ENCODE measurements at regions not wholly inside any gene's neighbourhood (a gene's known extent, or its start where the extent isn't known, plus 50 kb on each side); places are given as distances from the start of the nearest gene placed in this dataset.

DNA sequence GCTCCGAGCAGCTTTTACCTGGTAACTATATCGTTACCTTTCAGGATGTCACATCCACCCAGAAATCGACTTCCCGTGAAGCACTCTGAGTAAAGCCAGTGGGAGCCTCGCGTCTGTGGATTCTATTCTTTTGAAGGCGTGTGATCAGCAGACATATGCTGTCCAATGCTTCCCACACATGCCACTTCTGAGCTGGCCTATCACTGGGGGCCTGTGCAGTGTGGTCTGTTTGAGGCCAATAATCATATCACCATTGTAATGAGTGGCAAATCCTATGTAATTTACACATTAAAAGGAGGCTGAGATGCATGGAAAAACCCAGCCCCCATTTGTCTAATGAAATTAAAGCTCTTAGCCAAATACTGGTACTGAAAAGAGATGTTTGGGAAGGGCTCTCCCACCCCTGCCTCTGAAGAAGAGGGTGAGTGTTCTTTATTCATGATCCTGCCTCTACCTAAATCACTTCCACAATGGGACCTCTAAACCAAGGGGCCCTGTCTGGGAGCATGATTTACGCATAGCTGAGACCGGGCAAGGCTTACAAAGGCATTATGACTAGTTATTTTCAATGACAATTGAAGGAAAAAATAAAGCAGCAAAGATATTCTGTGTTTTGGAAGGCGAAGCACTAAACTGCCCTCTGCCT lies 686.8 kb downstream of the ZEB2 start:
- H3K4me3 ChIP-seq: no peak overlapping the region
- 89 to 93% methylated on average over 10 of the region's 10 CpGs for WGBS, 2 donors
- H3K27me3 ChIP-seq: no peaks in the 10 kb centered on the region
- no peak for TF ChIP-seq CTCF (IDR thresholded peaks at IDR 0.05)
- no peak for ATAC-seq
- H3K36me3 ChIP-seq: no peaks in the 10 kb centered on the region
- no peaks in the 10 kb centered on the region for H3K9me3 ChIP-seq
- no peaks in the 10 kb centered on the region for H3K4me1 ChIP-seq
- no peak overlapping the region for H3K27ac ChIP-seq
- intact Hi-C loops (cut with DNase I): no loop called here
- no peak for DNase-seq
- no peak for FAIRE-seq

DNA sequence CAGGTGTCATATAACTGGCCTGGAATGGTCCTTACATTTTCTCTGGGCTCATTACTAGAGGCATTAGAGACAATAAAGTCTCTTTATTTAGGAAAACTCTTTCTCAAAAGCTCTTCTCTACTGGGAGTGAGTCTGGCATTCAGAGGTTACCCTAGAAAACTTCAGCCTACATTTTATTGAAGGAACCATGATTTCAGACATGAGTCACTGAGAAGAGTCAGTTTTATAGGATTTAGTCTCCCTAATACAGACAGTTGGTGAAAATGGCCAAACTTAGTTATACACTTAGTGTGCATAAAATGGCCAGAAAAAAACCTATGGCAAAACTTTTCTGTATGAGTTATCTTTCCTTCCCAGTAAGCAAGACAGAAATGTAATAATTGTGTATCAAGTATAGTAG lies 689.4 kb downstream of the ZEB2 start:
- Histone ChIP-seq H3K4me3 (no peak overlapping the region), H3K4me1 (no peaks in the 10 kb centered on the region), H3K27me3 (no peaks in the 10 kb centered on the region), H3K36me3 (no peaks in the 10 kb centered on the region), H3K27ac (no peak overlapping the region), H3K9me3 (no peaks in the 10 kb centered on the region)
- ATAC-seq (no peak), FAIRE-seq (no peak), DNase-seq (no peak)
- TF ChIP-seq CTCF (IDR thresholded peaks at IDR 0.05): no peak
- intact Hi-C loops (cut with DNase I): no loop called here

DNA sequence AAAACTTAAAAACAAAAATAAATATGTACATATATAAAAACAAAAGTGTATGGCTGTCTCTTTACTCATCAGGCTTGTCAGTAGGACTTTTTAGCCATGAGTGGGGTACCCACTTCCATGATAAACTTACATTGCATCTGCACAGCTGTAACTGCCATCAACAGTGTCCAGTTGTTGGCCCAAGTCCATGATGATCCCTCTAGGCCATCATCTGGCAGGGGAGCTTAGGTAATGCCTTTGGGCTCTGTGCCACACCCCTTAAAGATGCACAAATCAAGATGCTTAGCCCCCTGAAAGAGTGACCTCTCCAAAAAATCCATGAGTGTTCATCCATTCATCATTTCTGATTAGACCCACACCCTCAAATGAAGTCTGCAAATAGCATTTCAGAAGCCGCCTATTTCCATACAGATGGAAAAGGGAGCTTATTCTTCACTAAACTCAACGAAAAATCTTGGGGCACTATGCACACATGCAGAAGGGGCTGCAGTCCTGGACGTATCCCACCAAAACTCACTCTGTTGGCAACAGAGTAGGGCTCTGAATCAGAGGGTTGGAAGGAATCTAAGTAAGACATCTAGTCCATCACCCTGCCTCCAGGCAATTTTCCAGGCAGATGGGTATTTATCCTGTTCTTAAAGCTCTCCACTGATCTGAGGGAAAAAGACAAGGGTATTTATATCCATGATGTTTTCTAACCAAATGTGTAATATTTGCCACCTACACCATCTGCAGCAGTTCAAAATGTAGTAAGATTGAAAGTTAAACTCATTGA lies 691.0 kb downstream of the ZEB2 start:
- no peaks in the 10 kb centered on the region for H3K9me3 ChIP-seq
- H3K27me3 ChIP-seq: no peaks in the 10 kb centered on the region
- ATAC-seq (no peak), FAIRE-seq (no peak), DNase-seq (no peak)
- no peaks in the 10 kb centered on the region for H3K36me3 ChIP-seq
- WGBS, 2 donors: 66 to 73% methylated on average over 3 of the region's 3 CpGs
- no peak overlapping the region for H3K27ac ChIP-seq
- TF ChIP-seq CTCF (IDR thresholded peaks at IDR 0.05): no peak
- no peaks in the 10 kb centered on the region for H3K4me1 ChIP-seq
- H3K4me3 ChIP-seq: no peak overlapping the region
- intact Hi-C loops (cut with DNase I): no loop called here

GRCh38 chr2:143824791-143825190 lies 695.1 kb downstream of the ZEB2 start:
- no peaks in the 10 kb centered on the region for H3K36me3 ChIP-seq
- FAIRE-seq (no peak), DNase-seq (no peak), ATAC-seq (no peak)
- no peaks in the 10 kb centered on the region for H3K9me3 ChIP-seq
- WGBS, 2 donors: 64 to 78% methylated on average over 3 of the region's 3 CpGs
- TF ChIP-seq CTCF (IDR thresholded peaks at IDR 0.05): no peak
- H3K4me3 ChIP-seq: no peak overlapping the region
- no peak overlapping the region for H3K27ac ChIP-seq
- H3K27me3 ChIP-seq: no peaks in the 10 kb centered on the region
- no peaks in the 10 kb centered on the region for H3K4me1 ChIP-seq
- intact Hi-C loops (cut with DNase I): no loop called here

GRCh38 chr2:143823876-143824275 lies 694.7 kb downstream of the ARHGAP15 start:
- Histone ChIP-seq H3K36me3 (no peaks in the 10 kb centered on the region), H3K4me3 (no peak overlapping the region), H3K27ac (no peak overlapping the region), H3K27me3 (no peaks in the 10 kb centered on the region), H3K9me3 (no peaks in the 10 kb centered on the region), H3K4me1 (no peaks in the 10 kb centered on the region)
- FAIRE-seq (no peak), ATAC-seq (no peak), DNase-seq (no peak)
- no peak for TF ChIP-seq CTCF (IDR thresholded peaks at IDR 0.05)
- WGBS, 2 donors: 79 to 83% methylated on average over 2 of the region's 2 CpGs
- intact Hi-C loops (cut with DNase I): no loop called here

All from pancreas (tissue), 10 donors.